ENCODE measurements at regions not wholly inside any gene's neighbourhood (a gene's known extent, or its start where the extent isn't known, plus 50 kb on each side); places are given as distances from the start of the nearest gene placed in this dataset.

- TF ChIP-seq CTCF (conservative IDR thresholded peaks at IDR 0.05; ENCODE audit: low read length) = no peak
- no peak for TF ChIP-seq EZH2phosphoT487 (IDR thresholded peaks at IDR 0.05; ENCODE audit: borderline replicate concordance, low read depth, low read length)
Measured at GRCh38 chr2:200173691-200174090, 132.8 kb upstream of the SPATS2L start.

All from OCI-LY7 (cell line).